ENCODE measurements at regions not wholly inside any gene's neighbourhood (a gene's known extent, or its start where the extent isn't known, plus 50 kb on each side); places are given as distances from the start of the nearest gene placed in this dataset.

GRCh38 chr5:174567506-174568141, 156.8 kb upstream of the MSX2 start:
- CTCF ChIA-PET = no interaction called here
- Histone ChIP-seq H3K9me3 (replicated peaks; ENCODE audit: control insufficient read depth, insufficient read depth, low read length) (peaks cover 3% of the 10 kb centered on the region), H3K4me2 (ENCODE audit: insufficient read depth, low read length) (no peak overlapping the region), H3K27me3 (ENCODE audit: control insufficient read depth in 2 of 2, insufficient read depth in 2 of 2, low read length in 2 of 2) (no peaks in the 10 kb centered on the region), H2AFZ (ENCODE audit: low read depth, low read length) (no peak overlapping the region), H3K79me2 (ENCODE audit: control insufficient read depth, insufficient read depth, low read length) (no peaks in the 10 kb centered on the region), H4K20me1 (replicated peaks; ENCODE audit: control insufficient read depth, extremely low read depth, insufficient read depth, low read length) (no peaks in the 10 kb centered on the region), H3K36me3 (ENCODE audit: control insufficient read depth in 2 of 2, extremely low read depth in 1 of 2, insufficient read depth in 2 of 2, low read length in 2 of 2) (no peaks in the 10 kb centered on the region), H3K9ac (replicated peaks; ENCODE audit: extremely low read depth, insufficient read depth, low read length) (no peak overlapping the region), H3K4me3 (replicated peaks in 1 of 3; ENCODE audit: insufficient read depth in 1 of 3, low read depth in 1 of 3, low read length in 3 of 3) (no peak overlapping the region), H3K9me1 (replicated peaks; ENCODE audit: control insufficient read depth, extremely low read depth, insufficient read depth, low read length) (no peaks in the 10 kb centered on the region), H3K27ac (ENCODE audit: insufficient read depth, low read depth, low read length) (no peak overlapping the region), H3K4me1 (ENCODE audit: control insufficient read depth, extremely low read depth, insufficient read depth, low read length) (no peaks in the 10 kb centered on the region)
- POLR2A ChIA-PET = no interaction called here
- FAIRE-seq (no peak), DNase-seq (ENCODE audit: low read depth, low spot score) (no peak)
- intact Hi-C loops (cut with micrococcal nuclease) = no loop called here
- BruUV-seq (replicated peaks) = no TSS peak
- TF ChIP-seq MYC (IDR thresholded peaks at IDR 0.05; ENCODE audit: low read depth, low read length) (no peak), JUN (IDR thresholded peaks at IDR 0.05; ENCODE audit: borderline replicate concordance, insufficient read depth, insufficient read length, low read depth) (no peak), GATA2 (IDR thresholded peaks at IDR 0.05; ENCODE audit: insufficient read depth, insufficient read length, low read depth, low read length) (no peak), EZH2 (IDR thresholded peaks at IDR 0.05; ENCODE audit: borderline replicate concordance, low read depth, low read length, severe bottlenecking) (no peak), MAX (IDR thresholded peaks at IDR 0.05; ENCODE audit: insufficient read depth, insufficient read length) (no peak), FOS (IDR thresholded peaks at IDR 0.05; ENCODE audit: borderline replicate concordance, insufficient read depth, low read length) (no peak), POLR2AphosphoS5 (IDR thresholded peaks at IDR 0.05; ENCODE audit: insufficient read depth, low read depth, low read length) (no peak), POLR2A (IDR thresholded peaks at IDR 0.05; ENCODE audit: low read depth, low read length) (no peak)
- TF ChIP-seq, protein P1, sequence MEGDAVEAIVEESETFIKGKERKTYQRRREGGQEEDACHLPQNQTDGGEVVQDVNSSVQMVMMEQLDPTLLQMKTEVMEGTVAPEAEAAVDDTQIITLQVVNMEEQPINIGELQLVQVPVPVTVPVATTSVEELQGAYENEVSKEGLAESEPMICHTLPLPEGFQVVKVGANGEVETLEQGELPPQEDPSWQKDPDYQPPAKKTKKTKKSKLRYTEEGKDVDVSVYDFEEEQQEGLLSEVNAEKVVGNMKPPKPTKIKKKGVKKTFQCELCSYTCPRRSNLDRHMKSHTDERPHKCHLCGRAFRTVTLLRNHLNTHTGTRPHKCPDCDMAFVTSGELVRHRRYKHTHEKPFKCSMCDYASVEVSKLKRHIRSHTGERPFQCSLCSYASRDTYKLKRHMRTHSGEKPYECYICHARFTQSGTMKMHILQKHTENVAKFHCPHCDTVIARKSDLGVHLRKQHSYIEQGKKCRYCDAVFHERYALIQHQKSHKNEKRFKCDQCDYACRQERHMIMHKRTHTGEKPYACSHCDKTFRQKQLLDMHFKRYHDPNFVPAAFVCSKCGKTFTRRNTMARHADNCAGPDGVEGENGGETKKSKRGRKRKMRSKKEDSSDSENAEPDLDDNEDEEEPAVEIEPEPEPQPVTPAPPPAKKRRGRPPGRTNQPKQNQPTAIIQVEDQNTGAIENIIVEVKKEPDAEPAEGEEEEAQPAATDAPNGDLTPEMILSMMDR (IDR thresholded peaks at IDR 0.05; ENCODE audit: extremely low read depth in 1 of 2, insufficient read depth in 1 of 2, low read depth in 1 of 2, low read length in 2 of 2) = no peak
- dilution Hi-C loops (cut with MboI; ENCODE audit: extremely low pct_ligation_motif_present, low sequenced_read_pairs) = no loop called here
